Dendritic cell treated with granulocyte-macrophage colony-stimulating factor and Interleukin-4, amounts not matched to agents 40 ng/mL and 50 ng/mL, for 4 days (primary cell): ENCODE measurements at regions not wholly inside any gene's neighbourhood (a gene's known extent, or its start where the extent isn't known, plus 50 kb on each side); places are given as distances from the start of the nearest gene placed in this dataset.

ENCODE experiments used
- H3K27ac Mint-ChIP-seq: one replicate; pipeline ENCODE4 v1.8.0; 2022; ENCODE audit warnings: mild to moderate bottlenecking, mixed read lengths
- H3K27me3 Mint-ChIP-seq: one replicate; pipeline ENCODE4 v1.8.0; 2022; ENCODE audit warnings: mild to moderate bottlenecking, mixed read lengths
- H3K36me3 Mint-ChIP-seq: one replicate; pipeline ENCODE4 v1.8.0; 2022; ENCODE audit warnings: low read depth, mixed read lengths
- H3K4me1 Mint-ChIP-seq: one replicate; pipeline ENCODE4 v1.8.0; 2022; ENCODE audit warnings: low read depth, mixed read lengths
- H3K4me3 Mint-ChIP-seq: one replicate; pipeline ENCODE4 v1.8.0; 2022; ENCODE audit warnings: mild to moderate bottlenecking, moderate library complexity, mixed read lengths
- H3K9me3 Mint-ChIP-seq: one replicate; pipeline ENCODE4 v1.8.0; 2022; ENCODE audit warnings: mixed read lengths
- intact Hi-C: fragments of 100-400 bp; cut with micrococcal nuclease; formaldehyde crosslinking; loops from one replicate; pipeline ENCODE4 v1.15.0; 2022

DNA sequence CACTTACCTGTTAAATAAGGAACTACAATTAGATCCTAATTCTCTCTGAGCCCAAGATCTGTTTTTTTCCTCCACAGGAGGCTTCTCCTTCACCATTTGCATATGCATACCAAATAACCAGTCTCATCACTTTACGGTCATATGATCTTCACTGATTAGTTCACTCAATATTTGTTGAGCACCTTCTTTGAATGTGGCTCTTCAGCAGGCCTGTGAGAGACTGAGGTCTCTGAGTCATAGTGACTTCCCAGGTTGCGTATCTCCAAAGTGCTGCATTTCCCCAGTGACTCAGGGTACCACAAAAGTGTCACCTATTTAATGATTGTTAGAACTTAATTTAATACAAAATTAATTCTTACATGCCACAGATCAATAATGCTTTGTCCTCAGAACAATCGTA is 108.8 kb upstream of the TRIB2 start:
- no peaks in the 10 kb centered on the region for H3K9me3 Mint-ChIP-seq
- intact Hi-C loops: no loop called here
- H3K27ac Mint-ChIP-seq: no peak overlapping the region
- H3K27me3 Mint-ChIP-seq: peaks cover 25% of the 10 kb centered on the region
- no peak overlapping the region for H3K4me3 Mint-ChIP-seq
- peaks cover 16% of the 10 kb centered on the region for H3K4me1 Mint-ChIP-seq
- H3K36me3 Mint-ChIP-seq: no peaks in the 10 kb centered on the region

DNA sequence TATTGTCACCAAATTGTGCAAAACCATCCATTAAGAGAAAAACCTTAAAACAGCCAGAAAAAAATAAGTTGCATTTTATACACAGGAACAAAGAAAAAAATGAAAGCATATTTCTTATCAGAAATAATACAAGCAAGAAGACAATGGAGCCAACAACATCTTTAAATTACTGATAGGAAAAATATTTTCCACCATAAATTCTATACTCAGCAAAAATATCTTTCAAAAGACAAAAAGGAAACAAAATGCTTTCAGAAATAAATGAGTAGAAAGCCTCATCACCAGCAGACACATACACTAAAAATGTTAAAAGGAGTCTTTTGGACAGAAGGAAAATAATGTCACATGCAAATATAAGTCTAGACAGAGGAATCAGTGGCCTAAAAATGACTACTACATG is 106.4 kb upstream of the TRIB2 start:
- no peaks in the 10 kb centered on the region for H3K9me3 Mint-ChIP-seq
- no peak overlapping the region for H3K27ac Mint-ChIP-seq
- no peak overlapping the region for H3K4me3 Mint-ChIP-seq
- peaks cover under 1% of the 10 kb centered on the region for H3K4me1 Mint-ChIP-seq
- no peaks in the 10 kb centered on the region for H3K36me3 Mint-ChIP-seq
- H3K27me3 Mint-ChIP-seq: peaks cover 27% of the 10 kb centered on the region
- intact Hi-C loops: loop anchor here (10.0 kb wide), 1 partner anchor 776 kb away; no protein-coding TSS in a partner anchor

DNA sequence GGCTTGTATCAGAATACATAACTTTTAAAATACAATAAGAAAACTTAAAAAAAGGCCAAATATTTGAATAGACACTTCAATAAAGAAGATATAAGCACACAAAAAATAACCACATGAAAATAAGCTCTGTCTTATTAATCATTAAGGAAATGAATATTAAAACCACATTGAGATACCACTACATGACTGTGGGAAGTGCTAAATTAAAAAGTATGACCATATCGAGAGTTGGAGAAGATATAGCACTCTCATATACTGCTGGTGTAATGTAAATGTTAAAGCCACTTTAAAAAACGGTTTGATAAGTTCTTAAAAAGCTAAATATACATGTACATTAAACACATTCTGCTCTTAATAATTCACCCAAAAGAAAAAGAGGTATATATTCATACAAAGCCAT is 104.6 kb upstream of the TRIB2 start:
- no peaks in the 10 kb centered on the region for H3K36me3 Mint-ChIP-seq
- H3K9me3 Mint-ChIP-seq: no peaks in the 10 kb centered on the region
- peaks cover 9% of the 10 kb centered on the region for H3K4me1 Mint-ChIP-seq
- H3K27ac Mint-ChIP-seq: no peak overlapping the region
- H3K4me3 Mint-ChIP-seq: no peak overlapping the region
- peaks cover 23% of the 10 kb centered on the region for H3K27me3 Mint-ChIP-seq
- intact Hi-C loops: loop anchor here (10.0 kb wide), 1 partner anchor 777 kb away; no protein-coding TSS in a partner anchor

DNA sequence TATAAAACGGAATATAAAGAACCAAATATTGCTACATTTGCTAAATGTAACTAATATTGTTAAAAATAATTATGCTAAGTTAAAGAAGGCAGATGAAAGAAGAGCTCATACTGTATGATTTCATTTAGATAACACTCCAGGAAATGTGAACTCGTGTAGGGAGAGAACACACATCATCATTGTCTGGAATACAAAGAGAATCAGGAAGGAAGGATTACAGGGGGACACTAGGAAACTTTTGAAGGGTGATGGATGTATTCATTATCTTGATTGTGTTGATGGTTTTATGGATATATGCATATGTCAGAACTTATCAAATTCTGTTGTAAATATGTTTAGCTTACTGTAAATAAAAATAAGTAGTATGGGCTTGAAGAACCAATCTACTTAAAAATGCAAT is 104.1 kb upstream of the TRIB2 start:
- Mint-ChIP-seq H3K27ac (no peak overlapping the region), H3K4me1 (peaks cover 14% of the 10 kb centered on the region), H3K9me3 (no peaks in the 10 kb centered on the region), H3K4me3 (no peak overlapping the region), H3K27me3 (peaks cover 23% of the 10 kb centered on the region), H3K36me3 (no peaks in the 10 kb centered on the region)
- intact Hi-C loops: loop anchor here (10.0 kb wide), 1 partner anchor 778 kb away; no protein-coding TSS in a partner anchor

DNA sequence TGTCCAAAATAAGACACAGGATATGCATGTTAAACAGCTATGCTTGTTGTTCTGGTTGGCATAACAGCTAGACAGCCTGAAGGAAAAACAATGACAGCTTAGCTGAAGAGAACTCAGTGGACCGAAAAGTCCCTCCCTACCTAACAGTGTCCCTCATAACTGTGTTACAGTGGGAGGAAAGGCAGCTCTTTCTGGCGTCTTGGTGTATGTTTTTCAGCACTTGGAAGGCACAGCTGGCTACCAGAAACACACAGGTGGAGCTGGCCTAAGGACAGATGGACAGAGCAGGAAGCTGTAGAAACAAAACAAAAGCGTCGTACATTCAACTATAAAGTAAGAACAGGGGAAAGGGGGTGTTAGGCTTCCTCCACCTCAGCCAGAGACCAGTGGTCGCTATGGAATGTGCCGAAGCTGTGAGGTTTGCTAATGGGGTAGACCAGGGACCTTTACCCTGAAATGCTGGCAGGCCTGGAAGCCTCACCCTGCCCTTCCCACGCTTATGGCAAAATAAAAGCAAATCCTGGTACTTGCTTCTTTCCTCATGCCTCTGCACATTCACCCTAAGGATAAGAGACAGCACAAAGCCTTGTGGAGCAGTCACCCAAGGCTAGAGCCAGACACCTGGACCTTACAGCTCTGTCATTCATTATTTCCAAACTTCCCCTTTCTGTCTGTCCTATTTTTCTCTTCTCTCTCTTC is 103.5 kb upstream of the TRIB2 start:
- H3K27ac Mint-ChIP-seq: no peak overlapping the region
- H3K36me3 Mint-ChIP-seq: no peaks in the 10 kb centered on the region
- intact Hi-C loops: loop anchor here (10.0 kb wide), 1 partner anchor 778 kb away; no protein-coding TSS in a partner anchor
- no peaks in the 10 kb centered on the region for H3K9me3 Mint-ChIP-seq
- peaks cover 21% of the 10 kb centered on the region for H3K27me3 Mint-ChIP-seq
- H3K4me1 Mint-ChIP-seq: peaks cover 18% of the 10 kb centered on the region
- H3K4me3 Mint-ChIP-seq: no peak overlapping the region

DNA sequence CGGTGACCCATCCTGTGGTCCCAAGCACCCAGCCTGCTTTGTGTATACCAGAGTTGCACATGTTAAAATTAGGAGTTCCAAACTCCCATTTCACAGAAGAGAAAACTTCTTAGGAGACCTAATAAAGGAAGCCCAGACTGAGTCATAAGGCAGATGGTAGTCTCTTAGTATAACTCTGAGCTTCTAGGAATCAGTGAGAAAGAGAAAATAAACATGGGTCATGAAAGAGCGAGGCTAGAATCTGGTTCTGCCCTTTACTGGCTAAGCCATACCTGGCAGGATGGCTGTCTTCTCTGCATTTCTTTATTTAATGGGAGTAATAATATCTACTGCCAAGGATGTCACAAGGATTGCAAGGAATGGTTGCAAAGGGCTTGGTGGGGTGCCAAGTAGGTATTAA is 101.2 kb upstream of the TRIB2 start:
- Mint-ChIP-seq H3K27ac (no peak overlapping the region), H3K9me3 (no peaks in the 10 kb centered on the region), H3K4me3 (no peak overlapping the region), H3K27me3 (peaks cover 26% of the 10 kb centered on the region), H3K4me1 (peaks cover 18% of the 10 kb centered on the region), H3K36me3 (no peaks in the 10 kb centered on the region)
- intact Hi-C loops: loop anchor here (10.0 kb wide), 1 partner anchor 781 kb away; no protein-coding TSS in a partner anchor

DNA sequence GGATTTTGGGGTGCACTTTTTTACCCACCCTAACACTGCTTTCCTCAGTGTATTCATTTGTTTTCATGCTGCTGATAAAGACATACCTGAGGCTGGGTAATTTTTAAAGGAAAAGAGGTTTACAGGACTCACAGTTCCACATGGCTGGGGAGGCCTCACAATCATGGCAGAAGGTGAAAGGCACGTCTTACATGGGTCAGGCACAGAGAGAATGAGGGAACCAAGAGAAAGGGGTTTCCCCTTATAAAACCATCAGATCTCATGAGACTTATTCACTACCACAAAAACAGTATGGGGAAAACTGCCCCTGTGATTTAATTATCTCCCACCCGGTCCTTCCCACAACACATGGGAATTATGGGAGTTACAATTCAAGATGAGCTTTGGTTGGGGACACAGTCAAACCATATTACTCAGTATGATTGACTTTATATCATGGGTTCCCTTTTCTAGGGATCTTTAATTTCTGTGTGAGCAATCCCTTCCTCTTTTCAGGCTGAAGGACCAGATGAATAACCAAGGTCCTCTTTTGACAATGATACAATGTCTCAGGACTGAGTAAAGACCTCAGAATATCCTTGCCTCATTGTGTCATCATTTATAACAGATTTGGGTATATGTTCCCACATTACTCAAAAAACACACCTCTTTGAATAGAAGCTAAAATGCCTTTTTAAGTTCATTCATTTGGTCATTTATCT is 100.1 kb upstream of the TRIB2 start:
- Mint-ChIP-seq H3K4me1 (peaks cover 18% of the 10 kb centered on the region), H3K9me3 (no peaks in the 10 kb centered on the region), H3K27me3 (peaks cover 27% of the 10 kb centered on the region), H3K27ac (no peak overlapping the region), H3K36me3 (no peaks in the 10 kb centered on the region), H3K4me3 (no peak overlapping the region)
- intact Hi-C loops: loop anchor here (10.0 kb wide), 1 partner anchor 782 kb away; no protein-coding TSS in a partner anchor

DNA sequence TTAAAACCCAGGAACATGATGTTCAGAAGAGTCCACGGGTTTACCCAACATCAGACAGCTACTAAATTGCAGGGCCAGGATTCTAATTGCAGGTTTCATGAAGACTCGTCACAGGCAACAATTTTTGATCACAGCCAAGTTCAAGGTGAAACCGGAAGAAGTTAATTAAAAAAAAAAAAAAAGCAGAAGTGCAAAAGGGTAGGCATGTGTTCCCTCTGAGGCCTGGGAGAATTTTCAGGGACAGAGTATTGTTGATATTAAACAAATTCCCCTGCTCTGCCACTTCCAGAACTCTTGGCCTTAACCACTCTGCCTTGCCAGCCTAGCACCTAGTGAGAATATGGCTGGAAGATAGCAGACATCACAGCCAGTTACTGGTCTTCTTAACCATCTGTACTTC is 99.4 kb upstream of the TRIB2 start:
- Mint-ChIP-seq H3K4me3 (no peak overlapping the region), H3K4me1 (peaks cover 18% of the 10 kb centered on the region), H3K9me3 (no peaks in the 10 kb centered on the region), H3K36me3 (no peaks in the 10 kb centered on the region), H3K27me3 (peaks cover 29% of the 10 kb centered on the region), H3K27ac (no peak overlapping the region)
- intact Hi-C loops: loop anchor here (10.0 kb wide), 1 partner anchor 783 kb away; no protein-coding TSS in a partner anchor

DNA sequence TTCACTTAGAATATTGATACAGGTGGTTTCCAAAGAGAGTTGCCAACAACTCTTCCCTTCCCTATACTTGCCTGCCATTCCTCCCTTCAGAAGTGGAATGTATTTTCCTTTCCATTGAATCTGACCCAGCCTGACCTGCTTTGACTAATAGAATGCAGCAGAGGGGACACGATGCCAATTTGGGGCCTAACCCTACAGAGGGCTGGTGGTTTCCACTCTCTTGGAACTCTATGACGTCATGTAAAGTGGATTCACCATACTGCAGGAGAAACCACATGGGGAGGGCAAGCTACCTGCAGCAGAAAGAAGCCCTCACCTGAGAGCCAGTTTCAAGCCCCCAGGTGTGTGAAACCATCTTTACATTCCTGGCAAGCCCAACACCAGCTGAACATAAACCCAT is 98.9 kb upstream of the TRIB2 start:
- Mint-ChIP-seq H3K4me1 (peaks cover 18% of the 10 kb centered on the region), H3K9me3 (no peaks in the 10 kb centered on the region), H3K27me3 (peaks cover 29% of the 10 kb centered on the region), H3K4me3 (no peak overlapping the region), H3K36me3 (no peaks in the 10 kb centered on the region), H3K27ac (no peak overlapping the region)
- intact Hi-C loops: loop anchor here (10.0 kb wide), 1 partner anchor 783 kb away; no protein-coding TSS in a partner anchor

DNA sequence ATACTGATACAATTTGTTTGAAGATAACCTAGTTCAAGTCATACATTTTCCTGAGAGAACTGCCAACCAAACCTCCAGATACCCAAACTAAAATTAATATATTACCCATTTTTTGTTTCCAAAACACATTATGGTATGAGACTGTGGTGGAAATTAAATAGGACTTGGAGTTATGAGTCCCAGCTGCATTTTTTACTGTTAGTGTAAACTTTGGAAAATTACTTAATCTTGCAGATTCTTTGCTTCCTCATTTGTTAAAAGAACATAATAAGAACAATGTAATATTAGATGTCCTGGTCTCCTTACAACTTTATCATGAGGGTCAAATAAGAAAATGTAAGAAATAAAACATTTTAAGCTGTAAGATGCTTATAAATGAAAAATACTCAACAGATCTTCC is 98.2 kb upstream of the TRIB2 start:
- intact Hi-C loops: loop anchor here (10.0 kb wide), 1 partner anchor 784 kb away; no protein-coding TSS in a partner anchor
- no peak overlapping the region for H3K27ac Mint-ChIP-seq
- H3K9me3 Mint-ChIP-seq: no peaks in the 10 kb centered on the region
- peaks cover 18% of the 10 kb centered on the region for H3K4me1 Mint-ChIP-seq
- H3K4me3 Mint-ChIP-seq: no peak overlapping the region
- no peaks in the 10 kb centered on the region for H3K36me3 Mint-ChIP-seq
- H3K27me3 Mint-ChIP-seq: peaks cover 23% of the 10 kb centered on the region

DNA sequence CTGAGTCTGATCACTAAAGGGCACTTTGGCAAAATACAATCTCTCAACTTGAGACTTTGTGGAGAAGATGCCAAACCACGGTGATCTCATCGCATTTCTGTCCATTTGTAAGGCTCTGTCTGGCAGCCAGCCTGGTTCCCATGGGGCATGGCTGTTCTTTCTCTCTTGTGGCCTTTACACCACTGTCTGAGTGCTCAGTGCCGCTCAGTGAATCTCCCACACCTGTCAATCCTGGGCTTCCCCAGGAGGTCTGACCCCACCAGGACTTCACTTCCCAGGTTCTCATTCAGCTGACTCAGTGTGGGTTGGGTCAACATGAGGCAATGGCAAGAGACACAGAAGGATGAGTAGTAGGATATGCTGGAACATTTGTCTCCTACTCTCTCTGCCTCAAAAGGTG is 96.8 kb upstream of the TRIB2 start:
- Mint-ChIP-seq H3K9me3 (no peaks in the 10 kb centered on the region), H3K4me1 (peaks cover 18% of the 10 kb centered on the region), H3K36me3 (no peaks in the 10 kb centered on the region), H3K27me3 (peaks cover 21% of the 10 kb centered on the region), H3K27ac (no peak overlapping the region), H3K4me3 (no peak overlapping the region)
- intact Hi-C loops: loop anchor here (10.0 kb wide), 1 partner anchor 785 kb away; no protein-coding TSS in a partner anchor

DNA sequence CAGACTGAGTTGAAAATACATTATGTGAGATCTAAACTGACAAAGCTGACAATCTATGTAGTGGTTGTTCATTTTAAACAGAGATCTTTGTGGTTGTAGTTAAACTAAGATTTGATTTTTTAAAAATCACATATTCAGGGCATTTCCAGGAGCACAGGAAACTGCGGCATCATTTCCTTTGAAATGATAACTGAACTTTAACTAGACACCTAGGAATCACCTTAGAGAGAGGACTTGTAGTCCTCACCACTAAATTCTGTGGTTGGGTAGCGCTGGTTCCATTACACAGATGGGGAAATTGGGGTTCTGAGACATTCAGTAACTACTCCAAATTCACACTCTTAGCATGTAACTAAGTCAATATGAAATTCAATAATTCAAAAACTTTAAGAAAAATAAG is 96.0 kb upstream of the TRIB2 start:
- H3K4me3 Mint-ChIP-seq: no peak overlapping the region
- peaks cover 23% of the 10 kb centered on the region for H3K27me3 Mint-ChIP-seq
- no peaks in the 10 kb centered on the region for H3K36me3 Mint-ChIP-seq
- peaks cover 18% of the 10 kb centered on the region for H3K4me1 Mint-ChIP-seq
- H3K9me3 Mint-ChIP-seq: no peaks in the 10 kb centered on the region
- no peak overlapping the region for H3K27ac Mint-ChIP-seq
- intact Hi-C loops: no loop called here

DNA sequence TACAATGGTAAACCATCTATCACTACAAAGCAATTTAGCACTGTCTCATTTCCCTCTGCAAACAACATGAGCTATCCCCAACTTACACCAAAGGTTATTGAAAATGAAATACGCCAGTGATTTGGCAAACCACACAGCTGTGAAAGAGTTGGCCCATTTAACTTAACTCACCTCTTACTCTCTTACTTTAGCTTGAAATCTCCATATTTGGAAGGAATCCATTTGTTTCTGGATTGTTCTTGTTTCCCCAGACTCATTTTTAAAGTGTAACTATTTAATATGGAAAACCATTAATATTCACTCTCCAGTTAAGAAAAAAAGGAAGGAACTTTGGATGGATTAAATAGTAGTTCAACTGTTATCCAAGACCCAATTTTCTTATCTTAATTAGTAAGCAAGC is 93.7 kb upstream of the TRIB2 start:
- intact Hi-C loops: no loop called here
- Mint-ChIP-seq H3K4me1 (peaks cover under 1% of the 10 kb centered on the region), H3K27me3 (peaks cover 38% of the 10 kb centered on the region), H3K36me3 (no peaks in the 10 kb centered on the region), H3K9me3 (no peaks in the 10 kb centered on the region), H3K27ac (no peak overlapping the region), H3K4me3 (no peak overlapping the region)

DNA sequence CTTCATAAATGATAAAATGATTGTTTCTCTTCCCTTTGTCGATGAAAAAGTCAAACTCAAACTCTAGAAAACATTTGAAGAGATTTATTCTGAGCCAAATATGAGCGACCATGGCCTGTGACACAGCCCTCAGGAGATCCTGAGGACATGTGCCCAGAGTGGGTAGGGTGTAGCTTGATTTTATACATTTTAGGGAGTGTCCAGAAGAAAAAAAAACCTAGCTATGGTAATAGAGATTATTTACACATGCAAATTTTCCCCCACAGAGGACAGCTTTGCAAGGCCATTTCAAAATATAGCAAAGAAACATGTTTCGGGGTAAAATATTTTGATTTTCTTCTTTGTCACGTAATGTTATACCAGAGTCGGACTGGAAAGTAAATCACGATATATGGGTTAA is 92.4 kb upstream of the TRIB2 start:
- Mint-ChIP-seq H3K27me3 (peaks cover 44% of the 10 kb centered on the region), H3K27ac (no peak overlapping the region), H3K36me3 (no peaks in the 10 kb centered on the region), H3K4me1 (no peaks in the 10 kb centered on the region), H3K9me3 (no peaks in the 10 kb centered on the region), H3K4me3 (no peak overlapping the region)
- intact Hi-C loops: no loop called here
